Renal cortex interstitium (tissue), 11 donors: ENCODE measurements at regions not wholly inside any gene's neighbourhood (a gene's known extent, or its start where the extent isn't known, plus 50 kb on each side); places are given as distances from the start of the nearest gene placed in this dataset.

Source experiments
- DNase-seq, 11 donors: peaks; one replicate each; pipeline ENCODE4 v3.0.0-alpha.2; 2013; ENCODE audit warnings: low read depth in 9 of 11, low spot score in 4 of 11; ENCODE audit errors: extremely low read depth in 1 of 11

GRCh38 chr10:36669615-36670352, 455.6 kb upstream of the ANKRD30A start:
- DNase-seq: no peak

GRCh38 chr10:36666451-36666850, 458.9 kb upstream of the ANKRD30A start:
- no peak for DNase-seq

DNA sequence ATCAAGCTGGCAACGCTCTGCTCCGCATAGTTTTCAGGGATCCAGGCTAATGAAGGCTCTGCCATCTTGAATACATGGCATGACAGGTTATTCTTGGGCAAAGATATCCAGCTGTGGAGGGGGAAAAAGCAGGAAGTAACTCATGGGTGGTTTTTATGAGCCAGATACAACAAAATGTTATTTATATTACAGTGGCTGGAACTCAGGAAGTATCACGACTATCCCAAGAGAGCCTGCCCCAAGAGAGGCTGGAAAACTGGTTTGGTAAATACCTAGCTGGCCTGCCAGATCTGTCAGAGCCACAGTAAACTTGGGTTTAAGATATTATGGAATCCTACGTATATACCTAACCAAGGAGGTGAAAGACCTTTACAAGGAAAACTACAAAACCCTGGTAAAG, 462.8 kb upstream of the ANKRD30A start:
- DNase-seq: no peak

DNA sequence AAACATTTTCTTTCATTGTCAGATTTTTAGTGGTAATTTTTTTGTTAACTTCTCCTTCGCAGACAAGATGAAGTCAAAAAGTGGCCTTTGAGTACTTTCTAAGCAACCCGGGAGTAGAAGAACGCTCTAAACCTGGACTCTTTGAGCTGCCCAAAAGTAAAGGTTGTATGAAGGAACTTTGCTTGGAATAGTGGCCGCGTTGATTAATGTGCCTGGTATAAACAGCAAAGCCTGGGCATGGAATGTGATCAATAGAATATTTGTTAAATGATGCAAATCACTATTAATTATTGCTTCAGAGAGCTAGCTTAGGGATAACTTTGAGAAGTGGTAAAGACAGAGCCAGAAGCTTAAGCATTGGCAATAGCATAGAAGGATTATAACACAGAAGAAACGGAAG, 475.1 kb upstream of the ANKRD30A start:
- DNase-seq: no peak

GRCh38 chr10:36647540-36647939, 477.9 kb upstream of the ANKRD30A start:
- DNase-seq: no peak

DNA sequence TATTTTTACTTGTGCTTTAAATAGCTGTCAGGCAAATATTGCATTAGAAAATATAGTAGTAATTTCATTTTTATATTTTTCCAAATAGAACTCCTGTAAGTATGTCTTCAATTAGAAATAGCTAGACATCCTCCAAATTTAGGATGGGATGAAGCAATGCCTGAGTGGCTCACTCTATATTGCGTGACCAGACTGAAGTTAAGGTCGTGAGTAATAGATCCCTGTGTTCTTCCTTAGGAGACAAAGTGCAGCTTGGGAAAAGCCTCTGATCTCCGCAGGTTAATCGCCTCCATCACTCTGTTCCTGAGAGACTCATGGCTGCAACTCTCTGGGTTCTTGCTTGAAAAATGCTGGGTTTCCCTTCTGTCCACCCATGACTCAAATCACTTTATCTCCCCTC, 484.8 kb upstream of the ANKRD30A start:
- no peak for DNase-seq

GRCh38 chr10:36638462-36639155, 486.8 kb upstream of the ANKRD30A start:
- no peak for DNase-seq

- no peak for DNase-seq
Measured at GRCh38 chr10:36636879-36637278, 488.5 kb upstream of the ANKRD30A start.

DNA sequence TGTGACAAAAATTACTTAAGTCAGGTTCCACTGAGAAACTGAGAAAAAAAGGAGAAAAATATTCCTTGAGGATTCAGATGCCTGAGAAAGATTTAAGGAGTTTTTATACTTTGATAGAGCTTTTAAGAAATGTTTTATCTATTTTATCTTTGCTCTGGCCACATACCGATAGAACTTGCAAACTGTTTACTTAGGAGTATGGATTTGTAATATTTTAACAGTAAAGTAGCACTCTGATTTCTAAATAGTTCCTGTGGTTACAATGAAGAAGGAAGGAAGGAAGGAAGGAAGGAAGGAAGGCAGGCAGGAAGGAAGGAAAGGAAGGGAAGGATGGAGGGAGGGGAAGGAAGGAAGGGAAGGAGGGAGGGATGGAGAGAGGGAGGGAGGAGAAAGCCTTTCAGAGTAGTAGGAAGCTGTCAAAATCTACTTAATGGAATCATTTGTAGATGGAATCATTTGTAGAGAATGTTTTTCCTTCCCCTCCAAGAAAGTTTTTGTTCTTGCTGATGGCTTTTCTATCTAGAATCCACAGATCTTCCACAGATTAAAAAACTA, 489.0 kb upstream of the ANKRD30A start:
- no peak for DNase-seq

DNA sequence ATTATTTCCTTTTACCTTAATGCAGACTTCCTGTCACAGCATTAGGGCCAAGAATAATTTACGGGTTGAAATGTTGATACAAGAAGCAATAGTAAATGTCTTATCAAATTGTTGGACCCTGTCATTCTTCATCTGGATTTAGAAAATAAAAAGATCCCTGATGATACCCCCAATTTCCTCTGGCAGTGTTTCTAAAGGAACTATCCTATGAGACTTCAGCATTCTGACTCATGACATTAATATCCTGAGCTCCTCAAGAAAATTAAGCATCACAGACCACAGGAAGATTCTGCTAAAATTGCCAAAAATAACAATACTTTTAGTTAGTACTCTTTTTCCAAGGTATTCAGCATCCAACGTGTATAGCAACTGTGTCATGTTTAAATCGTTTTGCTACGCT, 490.5 kb upstream of the ANKRD30A start:
- no peak for DNase-seq

DNA sequence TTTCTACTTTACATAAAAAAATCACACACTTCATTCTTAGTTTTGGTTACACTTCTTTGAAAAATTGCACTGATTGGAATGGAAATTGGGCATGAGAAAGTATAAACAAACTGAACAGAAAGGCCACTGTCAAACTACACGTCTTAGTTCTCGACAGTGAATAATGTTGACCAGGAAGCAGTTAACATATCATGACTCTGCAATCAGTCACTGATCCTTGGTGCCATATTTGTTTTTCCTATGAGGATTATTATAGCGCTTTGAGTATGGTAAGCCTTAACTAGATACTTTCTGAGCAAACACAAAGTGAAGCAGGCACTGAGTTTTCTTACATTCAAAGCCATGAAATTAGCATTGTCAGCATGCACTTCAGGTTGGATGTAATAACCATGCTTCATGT, 495.1 kb upstream of the ANKRD30A start:
- DNase-seq: no peak

DNA sequence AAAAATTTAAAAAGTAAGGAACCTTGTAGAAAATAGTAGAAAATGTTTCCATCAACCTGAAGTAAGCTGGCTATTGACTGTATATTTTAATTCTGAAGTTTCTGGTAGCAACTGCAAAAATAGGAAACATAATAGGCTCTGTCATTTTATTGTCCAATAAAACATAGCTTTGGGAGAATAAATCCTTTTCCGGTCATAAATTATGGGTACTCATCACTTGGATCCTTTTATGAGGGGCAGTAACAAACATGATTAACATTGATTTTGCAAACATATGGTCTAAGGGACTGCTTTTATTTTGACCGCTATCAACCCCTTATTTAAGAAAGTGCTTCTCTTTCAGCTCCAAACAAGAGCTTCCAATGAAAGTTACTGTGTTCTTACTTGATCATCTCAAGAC, 495.9 kb upstream of the ANKRD30A start:
- no peak for DNase-seq

- peak in 4 of 11 donors; percentile 13 to 43 (median 28) for DNase-seq
Measured at GRCh38 chr10:36624551-36625100, 500.8 kb upstream of the ANKRD30A start.

- DNase-seq: no peak
Measured at GRCh38 chr10:36621346-36621745, 504.1 kb upstream of the ANKRD30A start.

GRCh38 chr10:36612436-36612835, 513.0 kb upstream of the ANKRD30A start:
- DNase-seq: no peak

DNA sequence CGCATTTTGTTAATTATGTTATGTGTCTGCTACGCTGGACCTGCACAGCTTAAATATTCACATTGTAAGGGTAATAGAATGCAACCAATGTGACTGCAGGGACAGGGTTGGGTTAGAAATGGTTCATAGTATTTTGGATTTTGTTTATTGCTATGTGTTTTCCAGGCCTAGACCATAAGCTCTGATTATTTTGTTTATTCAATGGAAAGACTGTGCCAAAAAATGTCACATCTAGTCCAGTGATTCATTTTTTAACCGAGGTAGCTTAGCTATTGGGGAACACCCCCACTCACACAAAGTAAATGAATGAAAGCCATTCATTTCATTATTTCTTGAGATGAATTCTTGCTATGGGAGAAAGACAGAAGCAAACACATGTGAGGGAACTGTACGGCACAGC, 516.5 kb upstream of the ANKRD30A start:
- DNase-seq: no peak

DNA sequence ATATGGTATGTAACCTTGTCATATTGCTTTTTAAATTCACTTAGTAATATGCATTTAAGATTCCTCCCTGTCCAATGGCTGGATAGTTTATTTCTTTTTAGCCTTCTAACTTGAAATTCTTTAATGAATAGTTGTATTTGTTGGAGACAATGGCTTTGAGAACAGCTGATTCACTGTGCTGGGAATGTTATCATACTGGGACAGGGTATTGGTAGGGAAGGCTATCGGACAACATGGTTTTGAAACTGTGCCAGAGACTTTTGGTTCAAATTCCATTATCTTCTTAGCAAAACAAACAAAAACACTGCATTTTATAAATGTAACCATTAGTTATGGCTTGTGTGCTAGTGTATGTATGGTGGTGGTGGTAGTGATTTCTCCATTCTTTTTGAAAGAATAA, 517.1 kb upstream of the ANKRD30A start:
- no peak for DNase-seq

- DNase-seq: no peak
Measured at GRCh38 chr10:36606234-36606839, 519.1 kb upstream of the ANKRD30A start.

DNA sequence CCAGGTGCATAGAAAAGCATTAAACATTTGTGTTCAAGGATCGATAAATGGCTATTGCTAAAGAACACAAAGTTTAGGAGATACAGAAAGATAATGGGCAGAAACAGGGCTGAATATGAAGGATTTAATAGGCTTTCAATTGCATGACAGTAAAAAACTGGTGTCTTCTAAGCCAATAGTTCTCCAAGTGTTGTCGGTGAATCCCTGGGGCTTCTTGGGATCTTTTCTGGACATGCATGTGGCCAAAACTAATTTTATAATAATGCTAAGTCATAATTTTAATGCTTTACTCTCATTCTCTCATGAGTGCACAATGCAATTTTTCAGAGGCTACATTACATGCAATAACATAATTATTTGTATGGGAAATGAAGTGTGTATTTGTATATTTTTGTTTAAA, 521.1 kb upstream of the ANKRD30A start:
- DNase-seq: no peak

GRCh38 chr10:36603688-36604087, 521.7 kb upstream of the ANKRD30A start:
- DNase-seq: no peak
